Kidney glomerular epithelial cell (primary cell): ENCODE measurements at regions not wholly inside any gene's neighbourhood (a gene's known extent, or its start where the extent isn't known, plus 50 kb on each side); places are given as distances from the start of the nearest gene placed in this dataset.

Experiments
- DNase-seq: peaks from one replicate; lab custom pipeline; 2025; lab: John Stamatoyannopoulos, UW

- peak; percentile 10 for DNase-seq
Observed at GRCh38 chr4:167290678-167291077, 56.4 kb upstream of the SPOCK3 start.

DNA sequence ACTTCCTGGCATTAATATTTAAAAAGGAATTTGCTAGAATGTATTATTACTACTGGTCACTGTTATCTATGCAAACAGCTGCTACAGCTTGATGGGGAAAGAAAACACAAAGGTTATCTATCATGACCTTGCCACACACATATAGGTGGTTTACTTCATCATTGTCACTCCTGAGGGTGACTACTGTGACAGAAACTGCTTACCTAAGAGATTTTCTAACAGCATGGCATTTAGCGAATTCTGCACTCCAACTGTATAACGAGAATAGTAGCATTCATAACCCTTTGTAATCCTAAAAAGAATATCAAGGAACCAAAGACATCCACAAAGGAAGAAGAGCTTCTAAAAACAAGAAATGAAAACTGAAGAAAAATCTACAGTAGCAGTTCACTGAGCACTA is 74.6 kb upstream of the SPOCK3 start:
- no peak for DNase-seq

DNA sequence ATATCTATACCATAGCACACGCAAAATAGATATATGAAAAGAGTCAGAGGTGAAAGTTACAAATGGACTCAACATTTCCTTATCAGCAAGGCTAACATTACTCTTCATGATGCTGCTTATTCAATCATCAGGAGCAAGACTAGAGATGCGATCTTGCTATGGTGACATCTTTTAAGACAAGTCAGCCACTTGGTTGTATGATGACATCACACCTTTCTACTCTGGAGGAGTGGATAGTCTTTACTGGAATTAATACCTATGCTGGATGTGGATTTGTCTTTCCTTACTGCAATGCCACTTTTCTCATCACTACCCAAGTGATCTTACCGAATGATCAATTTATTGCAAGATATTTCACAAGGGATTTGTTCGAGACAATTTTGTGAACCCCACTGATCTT is 87.0 kb upstream of the SPOCK3 start:
- no peak for DNase-seq

DNA sequence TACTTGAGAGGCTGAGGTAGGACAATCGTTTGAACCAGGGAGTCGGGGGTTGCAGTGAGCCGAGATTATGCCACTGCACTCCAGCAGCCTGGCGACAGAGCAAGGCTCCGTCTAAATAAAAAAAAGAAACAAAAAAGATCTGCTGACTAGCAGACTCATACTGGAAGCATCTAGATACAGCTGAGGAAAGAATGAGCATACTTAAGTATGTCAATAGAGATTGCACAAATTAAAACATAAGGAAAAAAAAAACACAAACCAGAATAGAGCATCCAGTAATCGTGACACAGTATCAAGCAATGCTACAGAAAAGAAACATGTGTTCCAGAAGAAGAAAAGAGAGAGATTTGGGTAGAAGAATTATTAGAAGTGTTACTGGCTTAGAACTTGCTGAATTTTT is 105.5 kb upstream of the SPOCK3 start:
- no peak for DNase-seq

GRCh38 chr4:167359711-167360110 is 125.4 kb upstream of the SPOCK3 start:
- DNase-seq: no peak

DNA sequence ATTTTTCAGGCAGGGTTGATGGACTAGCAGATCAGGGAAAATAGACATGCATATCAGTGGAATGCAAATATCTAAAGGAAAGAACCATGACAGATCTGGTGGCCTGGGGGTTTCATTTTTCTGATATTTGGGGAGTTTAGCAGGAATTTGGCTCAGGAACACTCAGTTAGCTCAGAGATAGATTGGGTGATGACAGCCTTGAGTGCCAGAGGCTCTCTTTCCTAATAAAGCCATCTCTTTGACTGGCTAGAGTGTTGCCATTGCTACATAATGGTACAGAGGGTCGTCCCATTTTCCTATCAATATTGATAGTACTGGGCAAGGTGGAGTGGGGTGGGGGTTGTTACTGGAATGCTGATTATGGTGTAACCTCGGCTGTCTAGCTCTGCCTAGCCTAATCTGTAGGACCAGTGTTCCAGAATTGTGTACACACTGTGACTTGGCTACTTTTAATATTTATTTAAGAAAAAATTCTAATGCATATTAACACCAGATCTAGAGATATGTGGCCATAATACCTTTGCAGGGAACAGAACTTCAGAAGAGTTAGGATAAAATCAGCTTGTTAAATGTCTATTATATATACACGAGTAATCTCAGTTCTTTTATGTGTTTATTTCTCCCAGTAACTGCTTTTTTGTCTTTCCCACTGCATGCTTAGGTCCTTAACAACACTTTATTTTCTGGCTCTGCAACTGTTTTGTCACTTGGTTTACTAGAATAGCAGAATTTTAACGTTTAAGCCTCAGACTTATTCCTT is 145.0 kb upstream of the SPOCK3 start:
- DNase-seq: no peak

DNA sequence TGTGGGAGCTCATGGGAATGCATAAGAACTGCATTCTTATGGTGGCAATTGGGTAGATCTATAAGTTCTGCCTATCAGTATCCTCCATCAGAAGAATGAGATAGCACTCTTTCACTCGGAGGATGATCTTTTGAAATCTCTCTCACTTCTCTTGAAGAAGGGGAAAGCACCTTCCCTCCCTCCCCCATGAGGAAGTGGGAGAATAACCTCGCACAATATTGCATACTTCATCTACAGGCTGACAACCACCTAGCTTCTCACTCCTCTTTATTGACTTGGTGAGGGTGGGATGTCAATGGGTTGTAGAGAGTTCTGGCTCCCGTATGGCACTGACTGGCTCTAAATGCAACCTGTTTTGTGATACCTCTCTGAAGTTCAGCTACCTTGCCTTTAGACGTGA is 146.7 kb upstream of the SPOCK3 start:
- DNase-seq: no peak

DNA sequence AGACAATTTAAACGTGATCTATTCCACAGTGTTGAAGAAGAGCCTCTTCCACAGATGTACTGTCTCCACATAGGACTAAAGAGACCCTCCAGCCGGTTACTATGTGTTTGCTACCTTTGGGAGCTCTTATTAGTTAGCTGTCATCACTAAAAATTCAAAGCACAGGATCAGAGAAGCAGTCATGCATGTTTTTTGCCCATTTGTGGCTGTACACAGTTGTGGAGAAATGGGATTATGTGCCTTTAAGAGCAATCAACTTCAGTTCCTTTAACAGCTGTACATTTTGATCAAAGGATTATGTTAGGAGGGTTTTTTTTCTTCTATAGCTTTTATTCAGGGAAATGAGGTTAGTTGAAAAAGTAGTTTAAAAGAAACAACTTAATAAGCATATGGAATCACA is 149.0 kb upstream of the SPOCK3 start:
- DNase-seq: no peak

DNA sequence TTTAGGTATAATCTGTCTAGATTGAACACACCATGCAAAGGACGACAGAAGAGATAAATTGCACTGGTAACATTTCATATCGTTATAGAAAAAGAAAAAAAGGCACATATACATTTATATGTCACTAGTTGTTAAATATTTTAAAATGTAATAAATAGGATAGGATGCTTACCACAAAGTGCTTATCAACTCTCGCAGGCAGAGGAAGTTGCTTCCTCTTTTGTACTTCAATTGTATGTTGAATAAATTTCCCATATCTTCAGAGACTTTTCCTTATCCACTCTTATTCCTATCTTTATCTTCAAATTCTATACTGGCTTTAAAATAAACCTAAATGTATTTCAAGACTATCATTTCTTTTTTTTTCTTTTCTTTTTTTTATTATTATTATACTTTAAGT is 163.3 kb upstream of the SPOCK3 start:
- DNase-seq: no peak

DNA sequence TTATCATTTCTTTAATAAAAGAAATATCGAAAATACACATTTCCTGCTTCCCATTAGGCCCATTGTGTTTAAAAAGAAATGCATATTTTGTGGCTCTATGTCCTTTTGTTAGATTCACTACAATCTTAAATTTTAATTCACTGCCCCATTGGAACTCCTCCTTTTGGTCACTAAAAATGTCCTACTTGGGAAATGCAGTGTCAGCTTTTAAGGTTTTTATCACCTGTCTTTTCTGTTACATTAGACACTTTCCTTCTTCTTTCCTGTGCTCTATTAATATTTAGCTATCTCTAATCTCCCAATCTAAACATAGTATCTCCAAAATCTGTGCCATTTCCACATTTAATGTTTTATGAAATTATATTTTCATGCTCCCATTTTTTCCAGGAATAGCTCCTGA is 164.9 kb upstream of the SPOCK3 start:
- no peak for DNase-seq

- DNase-seq: no peak
Observed at GRCh38 chr4:167406181-167406580, 171.9 kb upstream of the SPOCK3 start.

GRCh38 chr4:167415461-167415860 is 181.2 kb upstream of the SPOCK3 start:
- DNase-seq: no peak

DNA sequence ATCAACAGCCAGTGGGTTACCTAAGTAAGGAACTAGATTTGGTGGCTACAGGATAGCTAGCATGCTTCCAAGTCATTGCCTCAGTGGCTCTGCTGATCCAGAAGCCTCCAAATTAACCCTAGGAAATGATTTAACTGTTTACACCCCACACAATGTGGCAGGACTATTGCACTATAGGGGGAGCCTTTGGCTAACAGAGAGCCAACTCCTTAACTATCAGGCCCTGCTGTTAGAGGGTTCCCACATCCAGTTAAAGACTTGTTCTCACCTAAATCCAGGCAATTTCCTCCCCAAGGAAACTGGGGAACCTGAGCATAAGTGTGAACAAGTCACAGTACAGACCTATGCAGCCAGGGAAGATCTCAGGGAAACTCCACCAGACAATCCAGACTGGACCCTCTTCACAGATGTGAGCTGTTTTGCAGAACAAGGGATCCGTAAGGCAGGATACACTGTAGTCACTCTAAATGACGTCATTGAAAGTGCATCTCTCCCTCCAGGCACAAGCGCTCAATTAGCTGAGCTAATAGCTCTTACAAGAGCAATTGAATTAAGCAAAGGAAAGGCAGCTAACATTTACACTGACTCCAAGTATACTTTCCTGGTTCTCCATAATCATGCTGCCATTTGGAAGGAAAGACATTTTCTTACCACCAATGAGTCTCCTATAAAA is 185.3 kb upstream of the SPOCK3 start:
- no peak for DNase-seq

- no peak for DNase-seq
Observed at GRCh38 chr4:167421201-167421600, 186.9 kb upstream of the SPOCK3 start.

DNA sequence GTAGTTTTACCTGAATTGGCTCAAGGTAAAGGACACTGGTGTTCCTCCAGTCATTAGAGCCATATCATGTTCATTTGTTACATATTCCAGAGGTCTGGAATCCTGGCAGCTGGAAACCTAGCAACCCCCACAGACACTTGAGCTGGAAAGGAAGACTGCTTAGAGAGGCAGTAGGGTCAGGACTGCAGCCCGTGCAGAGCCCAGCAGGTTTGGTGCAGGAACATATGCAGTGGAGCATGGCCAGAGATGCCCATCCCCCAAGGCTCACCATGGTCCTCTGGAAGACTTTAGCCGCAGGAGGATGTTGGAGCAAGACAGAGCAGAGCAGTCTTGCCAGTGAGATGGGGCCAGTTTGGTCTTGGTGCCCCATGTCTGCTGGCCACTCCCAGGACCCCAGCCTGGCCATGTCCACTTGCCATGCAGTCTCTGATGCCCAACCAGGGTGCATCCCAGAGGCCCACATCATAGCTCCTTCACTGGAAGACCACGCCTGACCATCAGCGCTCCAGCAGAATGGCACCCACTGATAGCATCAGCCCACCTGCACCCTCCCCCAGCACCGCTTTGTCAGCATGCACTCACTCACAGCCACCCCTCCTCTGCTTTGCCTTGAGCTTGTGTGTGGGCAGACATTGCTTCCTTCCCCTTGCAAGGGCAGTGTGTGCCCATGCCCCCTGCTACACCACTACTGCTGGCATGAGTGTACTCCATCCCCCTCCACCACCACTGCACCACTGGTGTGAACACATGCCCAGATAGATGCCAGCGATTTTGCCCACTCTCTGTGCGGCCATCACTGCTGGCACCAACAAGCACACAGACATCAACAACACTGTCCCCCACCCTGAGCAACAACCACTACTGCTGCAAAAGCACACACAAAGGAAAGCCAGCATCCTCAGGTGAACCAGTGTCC is 190.3 kb upstream of the SPOCK3 start:
- no peak for DNase-seq

DNA sequence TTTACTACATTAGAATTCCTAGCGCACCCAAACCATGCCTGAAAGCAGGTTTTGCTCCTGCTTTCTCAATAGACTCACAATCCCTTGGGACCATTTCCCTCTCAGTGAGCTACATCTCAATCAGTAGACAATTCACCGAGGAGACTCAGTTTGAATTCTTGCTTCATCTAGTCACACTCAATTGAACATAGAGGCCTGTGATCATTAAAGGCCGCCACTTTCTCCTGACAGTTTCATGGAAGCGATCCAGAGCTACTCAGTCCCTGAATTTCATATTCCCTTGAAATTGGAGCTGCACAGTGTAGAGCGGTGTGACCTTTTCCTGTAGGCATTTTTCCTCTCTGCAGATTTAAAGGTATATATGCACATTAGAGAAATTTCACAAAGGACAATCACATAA is 193.9 kb upstream of the SPOCK3 start:
- DNase-seq: no peak

- no peak for DNase-seq
Observed at GRCh38 chr4:167431371-167431770, 197.1 kb upstream of the SPOCK3 start.

DNA sequence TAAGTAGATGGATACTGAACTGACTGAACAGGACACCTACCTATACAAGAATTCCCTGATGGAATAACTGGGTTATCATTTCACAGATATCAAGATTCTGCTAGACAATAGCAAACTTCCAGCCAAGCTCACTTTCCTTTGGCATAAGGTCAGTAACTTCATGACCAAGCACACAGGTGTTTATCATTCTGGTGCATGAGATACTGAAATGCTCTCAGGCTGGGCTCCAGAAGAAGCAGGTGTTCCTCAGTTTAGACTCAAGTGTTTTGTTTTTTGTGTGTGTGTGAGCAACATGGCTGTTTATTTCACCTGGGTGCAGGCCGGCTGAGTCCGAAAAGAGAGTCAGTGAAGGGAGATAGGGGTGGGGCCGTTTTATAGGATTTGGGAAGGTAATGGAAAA is 201.5 kb upstream of the SPOCK3 start:
- no peak for DNase-seq

DNA sequence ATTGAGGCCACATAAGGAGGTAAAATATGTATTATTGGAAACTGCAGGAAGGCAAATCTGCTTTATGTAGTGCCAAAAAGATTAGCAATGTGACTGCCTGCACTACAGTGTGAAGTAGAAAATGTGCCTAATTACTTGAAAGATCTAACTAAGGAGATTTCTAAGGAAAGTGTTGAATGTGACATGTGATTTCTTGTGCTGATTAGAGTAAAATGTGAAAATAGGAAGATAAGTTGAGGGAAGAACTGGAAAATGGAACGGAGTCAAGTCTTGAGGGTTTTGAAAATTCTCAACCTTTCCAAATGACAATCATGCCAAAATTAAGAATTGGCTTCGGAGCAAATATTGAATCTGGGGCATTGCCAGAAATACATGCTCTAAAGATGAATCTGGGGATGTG is 209.5 kb upstream of the SPOCK3 start:
- DNase-seq: no peak

DNA sequence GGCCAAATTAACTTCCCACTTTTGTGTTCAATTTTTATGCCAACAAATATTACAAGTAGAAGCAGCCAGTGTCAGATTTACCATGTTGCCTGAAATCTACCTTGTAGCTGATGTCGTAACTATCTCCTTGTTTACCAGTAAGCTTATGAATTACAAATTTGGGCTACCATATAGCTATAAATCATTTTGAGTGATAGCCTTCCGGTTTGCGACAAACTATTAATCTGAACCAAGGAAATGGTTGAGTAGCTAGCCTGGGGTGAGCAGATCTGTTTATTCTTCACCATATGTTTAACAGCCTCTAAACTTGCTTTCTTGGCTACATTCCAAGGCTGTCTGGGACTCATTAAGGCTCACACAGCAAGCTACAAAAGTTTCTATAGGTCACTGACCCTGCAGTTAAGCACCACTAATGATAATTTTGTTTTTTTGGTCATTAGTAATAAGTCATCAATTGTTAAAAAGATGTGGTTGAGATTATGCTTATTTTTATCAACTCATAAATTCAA is 218.7 kb upstream of the SPOCK3 start:
- DNase-seq: no peak

GRCh38 chr4:167456619-167457018 is 222.3 kb upstream of the SPOCK3 start:
- no peak for DNase-seq

DNA sequence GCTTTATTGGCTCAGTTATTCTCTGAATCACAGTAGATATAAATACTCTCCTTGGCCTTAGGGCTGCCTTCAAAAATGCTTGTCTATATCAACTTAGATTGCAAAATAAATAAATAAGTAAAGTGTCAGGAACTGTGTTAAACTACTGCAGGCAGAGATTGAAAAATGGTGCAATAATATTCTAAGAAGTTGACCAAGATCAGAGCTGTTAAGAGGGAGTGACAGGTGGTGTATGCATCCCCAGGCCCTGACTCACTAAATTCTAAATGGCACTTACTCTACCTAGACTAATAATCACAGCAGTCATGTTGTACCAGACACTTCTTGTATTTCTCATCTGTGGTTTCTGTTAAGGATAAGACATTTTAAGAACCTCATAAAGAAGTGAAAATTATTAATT is 235.1 kb upstream of the SPOCK3 start:
- DNase-seq: no peak

- DNase-seq: no peak
Observed at GRCh38 chr4:167475951-167476350, 241.7 kb upstream of the SPOCK3 start.
